Transverse colon (tissue), 4 donors: ENCODE measurements at regions not wholly inside any gene's neighbourhood (a gene's known extent, or its start where the extent isn't known, plus 50 kb on each side); places are given as distances from the start of the nearest gene placed in this dataset.
"Not testable (repeated sequence)": the region's sequence is repeated elsewhere in the genome, so short reads cannot be mapped to it uniquely, and the experiment has no call there.

Source experiments
- DNase-seq: peaks from one replicate; pipeline ENCODE4 v3.0.0-alpha.2; 2019
- H3K27ac ChIP-seq, 4 donors: fragments of 200-600 bp; sonication (generic); 2 replicates each; pipeline ENCODE4 v1.5.1; 2016 to 2018; ENCODE audit warnings: inconsistent platforms in 4 of 4
- H3K27me3 ChIP-seq: fragments of 200-600 bp; sonication (generic); 2 replicates; pipeline ENCODE4 v1.5.1; 2017; ENCODE audit warnings: inconsistent platforms
- H3K36me3 ChIP-seq, 4 donors: fragments of 200-600 bp; sonication (generic); 2 replicates each; pipeline ENCODE4 v1.5.1; 2017 to 2019; ENCODE audit warnings: inconsistent platforms in 4 of 4
- H3K4me1 ChIP-seq, 4 donors: fragments of 200-600 bp; sonication (generic); 2 replicates each; pipeline ENCODE4 v1.5.1; 2017 to 2020; ENCODE audit warnings: inconsistent platforms in 4 of 4
- H3K4me3 ChIP-seq, 4 donors: fragments of 200-600 bp; sonication (generic); 1 replicate in 1 of 4; 2 replicates in 3 of 4; pipeline versions ENCODE4 v1.5.1 to v1.6.1; 2017 to 2019; ENCODE audit warnings: inconsistent platforms in 4 of 4
- H3K9me3 ChIP-seq, 2 donors: fragments of 200-600 bp; sonication (generic); 2 replicates each; pipeline ENCODE4 v1.5.1; 2017 to 2019; ENCODE audit warnings: inconsistent platforms in 2 of 2
- CTCF ChIP-seq, 5 experiments: fragments of 200-600 bp in 3 of 5; fragments of 450-650 bp in 2 of 5; sonication (generic) in 3 of 5; IDR thresholded peaks; 1 replicate in 2 of 5; 2 replicates in 3 of 5; pipeline ENCODE4 v1.5.1; 2016 to 2017; ENCODE audit warnings: antibody characterized with exemption in 5 of 5, inconsistent platforms in 3 of 5, mild to moderate bottlenecking in 2 of 5, moderate library complexity in 1 of 5
- EP300 ChIP-seq: sonication (generic); formaldehyde crosslinking; IDR thresholded peaks from one replicate; pipeline ENCODE4 v1.6.1; 2017; ENCODE audit warnings: antibody characterized with exemption, low read depth
- POLR2A ChIP-seq: fragments of 450-650 bp; IDR thresholded peaks from one replicate; pipeline ENCODE4 v1.6.1; 2016; ENCODE audit warnings: antibody characterized with exemption, mild to moderate bottlenecking, moderate library complexity
- POLR2AphosphoS5 ChIP-seq, 3 donors: sonication (generic); formaldehyde crosslinking; IDR thresholded peaks; one replicate each; pipeline ENCODE4 v1.6.1; 2016; ENCODE audit warnings: antibody characterized with exemption in 3 of 3
- WGBS, 2 donors: methylation state at CpG; one replicate each; pipeline ENCODE4 v1.1.5; 2018; ENCODE audit warnings: low coverage in 1 of 2; 5-methylcytosine and 5-hydroxymethylcytosine counted together
- in situ Hi-C, 4 donors: fragments of 200-750 bp; cut with MboI; loops; one replicate each; pipeline versions ENCODE4 v1.15.0 to v1.15.1; 2017; ENCODE audit warnings: low sequenced_read_pairs in 3 of 4, low pct_ligation_motif_present in 1 of 4, low pct_unique_long_range_greater_than_20kb in 1 of 4
- intact Hi-C: fragments of 100-400 bp; cut with DNase I; formaldehyde crosslinking; loops from one replicate; pipeline ENCODE4 v1.15.1; 2023; ENCODE audit warnings: low total_unique reads

- no peak for DNase-seq
- Histone ChIP-seq H3K36me3 (no peaks in the 10 kb centered on the region), H3K4me1 (no peaks in the 10 kb centered on the region), H3K9me3 (peaks cover 0 to 7% of the 10 kb centered on the region in 2 donors), H3K27me3 (no peaks in the 10 kb centered on the region), H3K4me3 (no peak overlapping the region), H3K27ac (no peak overlapping the region)
- TF ChIP-seq POLR2A (no peak), EP300 (no peak), POLR2AphosphoS5 (IDR thresholded peaks at IDR 0.05) (no peak), CTCF (IDR thresholded peaks at IDR 0.05) (no peak)
- 74% methylated on average over 3 of the region's 3 CpGs; no CpG with 5 or more reads in 1 of the 2 donors for WGBS, 2 donors
- intact Hi-C loops: no loop called here
- in situ Hi-C loops: no loop called here
These were observed 98.3 kb downstream of the TUBA3C start for GRCh38 chr13:19083340-19083739.

GRCh38 chr13:19075418-19075817 is 106.2 kb downstream of the TUBA3C start:
- Histone ChIP-seq H3K4me1 (no peaks in the 10 kb centered on the region), H3K27me3 (no peaks in the 10 kb centered on the region), H3K36me3 (no peaks in the 10 kb centered on the region), H3K9me3 (peaks cover 0 to 7% of the 10 kb centered on the region in 2 donors), H3K4me3 (no peak overlapping the region), H3K27ac (no peak overlapping the region)
- in situ Hi-C loops: no loop called here
- intact Hi-C loops: no loop called here
- WGBS, 2 donors: 83 to 100% methylated on average over 1 to 7 of the region's 7 CpGs
- TF ChIP-seq POLR2A: no peak
- no peak for TF ChIP-seq EP300
- TF ChIP-seq POLR2AphosphoS5 (IDR thresholded peaks at IDR 0.05): no peak
- TF ChIP-seq CTCF (IDR thresholded peaks at IDR 0.05): no peak
- no peak for DNase-seq

- Histone ChIP-seq H3K4me1 (no peaks in the 10 kb centered on the region), H3K9me3 (peaks cover 0 to 7% of the 10 kb centered on the region in 2 donors), H3K27ac (no peak overlapping the region), H3K36me3 (no peaks in the 10 kb centered on the region), H3K27me3 (no peaks in the 10 kb centered on the region), H3K4me3 (no peak overlapping the region)
- WGBS, 2 donors: 84 to 89% methylated on average over 8 of the region's 8 CpGs
- intact Hi-C loops: no loop called here
- DNase-seq: no peak
- TF ChIP-seq EP300: no peak
- in situ Hi-C loops: no loop called here
These were observed 107.1 kb downstream of the TUBA3C start for GRCh38 chr13:19074519-19074918.

GRCh38 chr13:19074106-19074505 is 107.5 kb downstream of the TUBA3C start:
- H3K27ac ChIP-seq, H3K9me3 ChIP-seq, DNase-seq, intact Hi-C loops, H3K36me3 ChIP-seq, H3K27me3 ChIP-seq, H3K4me1 ChIP-seq, in situ Hi-C loops, H3K4me3 ChIP-seq: not testable (repeated sequence)
- 82 to 100% methylated on average over 2 to 6 of the region's 6 CpGs for WGBS, 2 donors

GRCh38 chr13:19072956-19073706 is 108.5 kb downstream of the TUBA3C start:
- H3K4me1 ChIP-seq, H3K9me3 ChIP-seq, H3K27ac ChIP-seq, intact Hi-C loops, DNase-seq, in situ Hi-C loops, H3K27me3 ChIP-seq, H3K36me3 ChIP-seq, H3K4me3 ChIP-seq: not testable (repeated sequence)
- WGBS, 2 donors: 80 to 82% methylated on average over 6 to 11 of the region's 11 CpGs

- Histone ChIP-seq H3K27ac (no peak overlapping the region), H3K36me3 (no peaks in the 10 kb centered on the region), H3K4me3 (no peak overlapping the region), H3K4me1 (no peaks in the 10 kb centered on the region), H3K9me3 (no peaks in the 10 kb centered on the region), H3K27me3 (no peaks in the 10 kb centered on the region)
- intact Hi-C loops (no loop called here), in situ Hi-C loops (no loop called here)
- DNase-seq: no peak
- TF ChIP-seq EP300: no peak
- no peak for TF ChIP-seq POLR2A
- TF ChIP-seq CTCF (IDR thresholded peaks at IDR 0.05): no peak
- no peak for TF ChIP-seq POLR2AphosphoS5 (IDR thresholded peaks at IDR 0.05)
- 87% methylated on average over 4 of the region's 4 CpGs; no CpG with 5 or more reads in 1 of the 2 donors for WGBS, 2 donors
These were observed 109.1 kb downstream of the TUBA3C start for GRCh38 chr13:19072543-19072942.
